ENCODE measurements at regions not wholly inside any gene's neighbourhood (a gene's known extent, or its start where the extent isn't known, plus 50 kb on each side); places are given as distances from the start of the nearest gene placed in this dataset.
A peak's percentile ranks its signal among the peaks of the same experiment; 100 is the strongest.

GRCh38 chr6:141562186-141562811 lies 570.4 kb upstream of the GJE1 start:
- H3K79me2 ChIP-seq (ENCODE audit: control insufficient read depth, insufficient read depth, low read length) = no peaks in the 10 kb centered on the region
- WGBS (ENCODE audit: insufficient coverage, low coverage, missing lambda C conversion rate) = under 1% methylated on average over 15 of the region's 15 CpGs
- DNase-seq (ENCODE audit: extremely low read depth in 1 of 4, low spot score in 3 of 4) (peak; percentile 10 to 30 (median 14)), ATAC-seq (peak; percentile 82), FAIRE-seq (no peak)
- in situ Hi-C loops (cut with MboI) (no loop called here), intact Hi-C loops (cut with micrococcal nuclease) (loop anchor here (2.0 to 10.0 kb wide), 3 partner anchors 551 to 1507 kb away; no protein-coding TSS in a partner anchor)
- CTCF ChIA-PET (ENCODE audit: low intra/inter-chr PET ratio) = no interaction called here
- H3K4me2 ChIP-seq (ENCODE audit: insufficient read depth, low read length) = peak overlapping the region; percentile 44
- H3K27me3 ChIP-seq (ENCODE audit: control insufficient read depth in 2 of 2, insufficient read depth in 2 of 2, low read length in 2 of 2) = no peaks in the 10 kb centered on the region
- no peaks in the 10 kb centered on the region for H4K20me1 ChIP-seq (replicated peaks; ENCODE audit: control insufficient read depth, insufficient read depth, low read length)
- H3K9me1 ChIP-seq (ENCODE audit: control insufficient read depth, insufficient read depth, low read length) = no peaks in the 10 kb centered on the region
- TF ChIP-seq FUS (optimal IDR thresholded peaks at IDR 0.05; ENCODE audit: low read depth, low read length) (no peak), CBFA2T3 (IDR thresholded peaks at IDR 0.05) (peak; percentile 18; the same call in 1 of the 2 replicates), NR2C2 (CRISPR knock-in tag; IDR thresholded peaks at IDR 0.05) (no peak), NR2C2 (tag; IDR thresholded peaks at IDR 0.05) (peak; percentile 14; the same call in 1 of the 2 replicates)
- H3K9me3 ChIP-seq (replicated peaks; ENCODE audit: control insufficient read depth, insufficient read depth, low read depth, low read length) = no peaks in the 10 kb centered on the region
- H3K36me3 ChIP-seq (ENCODE audit: control insufficient read depth, insufficient read depth, low read length) = no peaks in the 10 kb centered on the region
- H2AFZ ChIP-seq (ENCODE audit: low read depth, low read length) = peak overlapping the region; percentile 77
- H3K4me3 ChIP-seq = peak overlapping the region; percentile 2; the same call in 1 of the 2 replicates
- no TSS peak for BruUV-seq (replicated peaks)
- 0 out of 5 replicates have a peak, but pooled peaks cover 0 to 4% of the 10 kb centered on the region in 2 experiments for H3K4me1 ChIP-seq (replicated peaks in 1 of 2; ENCODE audit: control insufficient read depth in 2 of 2, insufficient read depth in 2 of 2, low read length in 2 of 2)
- POLR2A ChIA-PET = interaction anchor here (1.2 kb wide), 1 partner anchor 138 kb away, joined by 3 read pairs; no protein-coding TSS in a partner anchor
- no peak overlapping the region for H3K27ac ChIP-seq (ENCODE audit: extremely low read depth, low read depth, low read length)
- H3K9ac ChIP-seq (ENCODE audit: insufficient read depth in 1 of 2, low read depth in 2 of 2, low read length in 2 of 2) = peak overlapping the region in 1 of 2 experiments; percentile 69; a peak in 2 of 4 replicates

- intact Hi-C loops (cut with micrococcal nuclease) = loop anchor here (10.0 kb wide), 2 partner anchors 636 to 1506 kb away; no protein-coding TSS in a partner anchor
- TF ChIP-seq ZNF318 (IDR thresholded peaks at IDR 0.05; ENCODE audit: borderline replicate concordance in 1 of 2, low read depth in 1 of 2) = no peak
- no peak for TF ChIP-seq SLC30A9 (CRISPR knock-in tag; IDR thresholded peaks at IDR 0.05)
- TF ChIP-seq ZNF780A (CRISPR knock-in tag; IDR thresholded peaks at IDR 0.05) = no peak
Measured at GRCh38 chr6:141561154-141561553, 571.6 kb upstream of the GJE1 start.

More at GRCh38 chr6:141561154-141561553, 571.6 kb upstream of the GJE1 start:
- 6% methylated on average over 3 of the region's 3 CpGs for WGBS (ENCODE audit: insufficient coverage, low coverage, missing lambda C conversion rate)
- Histone ChIP-seq H3K4me3 (no peak overlapping the region), H3K4me2 (ENCODE audit: insufficient read depth, low read length) (no peak overlapping the region), H3K9me1 (ENCODE audit: control insufficient read depth, insufficient read depth, low read length) (no peaks in the 10 kb centered on the region), H3K27me3 (ENCODE audit: control insufficient read depth in 2 of 2, insufficient read depth in 2 of 2, low read length in 2 of 2) (no peaks in the 10 kb centered on the region), H3K79me2 (ENCODE audit: control insufficient read depth, insufficient read depth, low read length) (no peaks in the 10 kb centered on the region), H3K36me3 (ENCODE audit: control insufficient read depth, insufficient read depth, low read length) (no peaks in the 10 kb centered on the region), H3K4me1 (replicated peaks in 1 of 2; ENCODE audit: control insufficient read depth in 2 of 2, insufficient read depth in 2 of 2, low read length in 2 of 2) (0 out of 5 replicates have a peak, but pooled peaks cover 0 to 4% of the 10 kb centered on the region in 2 experiments), H3K9ac (ENCODE audit: insufficient read depth in 1 of 2, low read depth in 2 of 2, low read length in 2 of 2) (no peak overlapping the region), H3K27ac (ENCODE audit: extremely low read depth, low read depth, low read length) (no peak overlapping the region), H3K9me3 (replicated peaks; ENCODE audit: control insufficient read depth, insufficient read depth, low read depth, low read length) (no peaks in the 10 kb centered on the region), H4K20me1 (replicated peaks; ENCODE audit: control insufficient read depth, insufficient read depth, low read length) (no peaks in the 10 kb centered on the region), H2AFZ (ENCODE audit: low read depth, low read length) (no peak overlapping the region)
- ChIA-PET CTCF (ENCODE audit: low intra/inter-chr PET ratio) (no interaction called here), POLR2A (no interaction called here)
- no TSS peak for BruUV-seq (replicated peaks)
- in situ Hi-C loops (cut with MboI) = no loop called here
- DNase-seq (ENCODE audit: extremely low read depth in 1 of 4, low spot score in 3 of 4) (no peak), FAIRE-seq (no peak), ATAC-seq (no peak)

Measured in K562 (cell line).